ENCODE measurements at regions not wholly inside any gene's neighbourhood (a gene's known extent, or its start where the extent isn't known, plus 50 kb on each side); places are given as distances from the start of the nearest gene placed in this dataset.

DNA sequence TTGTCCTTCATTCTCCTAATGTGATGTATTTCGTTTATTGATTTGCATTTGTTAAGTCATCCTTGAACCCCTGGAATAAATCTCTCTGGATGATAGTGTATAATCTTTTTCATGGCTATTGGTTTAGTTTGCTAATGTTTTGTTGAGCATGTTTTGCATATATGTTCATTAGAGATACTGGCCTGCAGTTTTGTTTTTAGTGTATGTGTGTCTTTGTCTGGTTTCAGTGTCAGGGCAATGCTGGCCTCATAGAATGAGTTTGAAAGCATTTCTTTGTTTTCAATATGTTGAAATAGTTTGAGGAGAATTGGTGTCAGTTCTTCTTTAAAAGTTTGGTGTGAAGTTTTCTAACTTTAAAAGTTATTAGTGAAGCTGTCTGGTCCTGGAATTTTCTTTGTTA is 149.6 kb upstream of the ATP10B start:
- TF ChIP-seq ZFX (IDR thresholded peaks at IDR 0.05; ENCODE audit: borderline replicate concordance), result no peak
- TF ChIP-seq, protein P1, sequence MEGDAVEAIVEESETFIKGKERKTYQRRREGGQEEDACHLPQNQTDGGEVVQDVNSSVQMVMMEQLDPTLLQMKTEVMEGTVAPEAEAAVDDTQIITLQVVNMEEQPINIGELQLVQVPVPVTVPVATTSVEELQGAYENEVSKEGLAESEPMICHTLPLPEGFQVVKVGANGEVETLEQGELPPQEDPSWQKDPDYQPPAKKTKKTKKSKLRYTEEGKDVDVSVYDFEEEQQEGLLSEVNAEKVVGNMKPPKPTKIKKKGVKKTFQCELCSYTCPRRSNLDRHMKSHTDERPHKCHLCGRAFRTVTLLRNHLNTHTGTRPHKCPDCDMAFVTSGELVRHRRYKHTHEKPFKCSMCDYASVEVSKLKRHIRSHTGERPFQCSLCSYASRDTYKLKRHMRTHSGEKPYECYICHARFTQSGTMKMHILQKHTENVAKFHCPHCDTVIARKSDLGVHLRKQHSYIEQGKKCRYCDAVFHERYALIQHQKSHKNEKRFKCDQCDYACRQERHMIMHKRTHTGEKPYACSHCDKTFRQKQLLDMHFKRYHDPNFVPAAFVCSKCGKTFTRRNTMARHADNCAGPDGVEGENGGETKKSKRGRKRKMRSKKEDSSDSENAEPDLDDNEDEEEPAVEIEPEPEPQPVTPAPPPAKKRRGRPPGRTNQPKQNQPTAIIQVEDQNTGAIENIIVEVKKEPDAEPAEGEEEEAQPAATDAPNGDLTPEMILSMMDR (IDR thresholded peaks at IDR 0.05), result no peak

All from 22Rv1 (cell line).